ENCODE measurements at regions not wholly inside any gene's neighbourhood (a gene's known extent, or its start where the extent isn't known, plus 50 kb on each side); places are given as distances from the start of the nearest gene placed in this dataset.

DNA sequence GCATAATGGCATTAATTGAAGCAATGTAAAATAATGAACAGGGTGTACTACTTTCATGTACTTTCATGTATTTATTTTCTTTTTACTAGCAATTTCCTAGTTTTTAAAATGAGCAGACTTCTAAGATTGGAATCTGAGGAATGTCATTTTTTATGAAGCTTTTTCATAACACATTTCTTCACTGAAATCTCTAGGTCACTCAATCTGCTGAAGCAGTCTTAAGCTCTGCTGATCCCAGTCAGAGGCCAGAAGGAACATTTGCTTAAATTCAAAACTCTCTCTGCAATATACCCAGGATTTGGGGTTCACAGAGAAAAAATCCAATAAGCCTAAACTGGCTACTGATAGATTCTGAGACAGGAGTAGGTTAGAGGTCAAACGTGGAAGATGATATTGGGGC, 73.6 kb upstream of the CNTN1 start:
- no peak for DNase-seq

DNA sequence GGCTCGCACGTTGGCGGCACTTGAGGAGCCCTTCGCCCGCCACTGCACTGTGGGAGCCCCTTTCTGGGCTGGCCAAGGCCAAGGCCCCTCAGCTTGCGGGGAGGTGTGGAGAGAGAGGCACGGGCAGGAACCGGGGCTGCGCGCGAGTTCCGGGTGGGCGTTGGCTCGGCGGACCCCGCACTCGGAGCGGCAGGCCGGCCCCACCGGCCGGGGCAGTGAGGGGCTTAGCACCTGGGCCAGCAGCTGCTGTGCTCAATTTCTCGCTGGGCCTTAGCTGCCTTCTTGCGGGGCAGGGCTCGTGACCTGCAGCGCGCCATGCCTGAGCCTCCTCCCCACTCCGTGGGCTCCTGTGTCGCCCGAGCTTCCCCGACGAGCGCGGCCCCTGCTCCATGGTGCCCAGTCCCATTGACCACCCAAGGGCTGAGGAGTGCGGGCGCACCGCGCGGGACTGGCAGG, 71.6 kb upstream of the CNTN1 start:
- no peak for DNase-seq

DNA sequence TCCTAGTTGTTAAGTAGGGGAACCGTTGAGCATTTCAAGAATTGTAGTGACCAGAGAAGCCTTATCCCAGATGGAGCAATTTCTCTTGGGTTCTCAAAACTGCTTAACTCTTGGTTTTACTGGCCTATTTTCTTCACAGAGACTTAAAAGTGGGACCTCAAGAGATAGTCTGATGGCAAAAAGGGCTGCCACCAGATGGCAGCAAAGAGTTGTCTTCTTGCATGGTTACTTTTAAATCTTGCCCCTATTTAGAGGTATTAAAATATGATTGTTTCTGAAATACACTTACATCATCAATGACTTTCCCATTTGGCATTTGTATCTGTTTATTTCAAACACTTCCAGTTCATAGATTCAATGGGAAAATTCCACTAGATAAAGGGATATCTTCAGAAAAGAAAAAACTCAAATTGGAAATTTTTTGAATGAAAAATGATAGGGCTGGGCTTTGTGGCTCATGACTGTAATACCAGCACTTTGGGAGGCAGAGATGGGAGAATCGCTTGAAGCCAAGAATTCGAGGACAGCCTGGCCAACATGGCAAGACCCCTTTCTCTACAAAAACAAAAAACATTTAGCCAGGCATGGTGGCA, 69.9 kb upstream of the CNTN1 start:
- DNase-seq = peak; percentile 39 to 74 (median 71)

DNA sequence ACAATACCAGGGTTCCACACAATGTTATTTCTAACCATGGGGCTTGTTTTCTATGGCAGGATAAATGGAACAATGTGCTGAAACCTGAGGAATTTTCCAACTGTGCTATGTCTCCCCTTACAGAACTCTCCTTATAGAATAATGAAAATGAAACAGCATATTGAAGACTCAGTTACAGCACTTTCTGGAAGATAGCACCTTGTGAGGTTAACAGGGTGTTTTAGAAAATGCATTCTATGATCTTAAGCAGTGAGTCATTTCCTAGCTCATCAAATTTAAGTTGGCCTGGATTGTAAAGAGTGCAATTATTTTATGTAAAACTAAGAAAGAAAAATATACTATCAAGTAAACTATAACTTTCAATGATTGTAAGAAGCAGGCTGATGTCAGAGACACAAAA, 60.1 kb upstream of the CNTN1 start:
- DNase-seq = no peak

DNA sequence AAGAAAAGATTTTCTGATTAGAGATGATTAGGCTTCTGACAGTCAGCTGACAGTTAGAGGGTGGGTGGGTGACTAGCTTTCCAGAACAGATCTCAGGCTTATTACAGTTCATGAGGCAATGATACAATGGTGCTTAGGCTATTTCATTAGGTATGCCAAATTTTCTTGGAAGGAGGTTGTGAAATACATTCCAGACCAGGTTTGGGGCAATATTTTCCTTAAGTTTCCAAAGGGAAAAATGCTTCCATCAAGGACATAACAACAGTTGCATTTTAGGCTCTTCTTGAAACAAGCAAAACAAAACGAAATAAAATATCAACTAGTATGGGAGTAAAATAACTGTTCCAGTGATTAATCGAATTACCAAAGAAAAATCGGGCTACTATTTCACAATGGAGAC, 59.3 kb upstream of the CNTN1 start:
- peak in 1 of 3 donors; percentile 26 for DNase-seq

DNA sequence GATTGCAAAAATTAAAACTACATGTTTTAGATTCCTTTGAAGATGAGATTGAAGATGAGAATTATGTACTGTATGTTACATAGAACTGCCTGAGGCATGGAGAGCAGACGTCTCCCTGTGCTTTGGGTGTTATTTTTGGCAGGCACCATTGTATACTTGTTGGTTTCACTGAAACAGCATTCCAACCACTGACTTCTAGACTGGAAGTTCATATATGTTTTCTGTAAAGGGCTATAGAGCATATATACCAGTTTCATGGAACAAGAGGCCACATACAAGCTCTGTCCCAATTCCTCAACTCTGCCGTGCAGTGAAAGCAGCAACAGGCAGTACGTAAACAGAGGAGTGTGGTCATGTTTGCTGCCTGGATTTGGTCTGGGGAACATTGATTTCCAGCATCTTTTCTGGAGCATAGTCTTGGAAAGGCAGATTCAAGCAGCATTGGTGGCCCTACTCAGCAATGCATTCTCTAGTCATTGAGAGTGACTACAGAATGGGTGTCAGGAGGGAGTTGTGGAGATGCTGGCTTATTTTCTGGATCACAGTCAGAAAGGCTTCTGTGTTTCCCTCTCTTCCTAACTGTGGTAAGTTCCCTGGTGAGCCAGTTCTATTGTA, 57.6 kb upstream of the CNTN1 start:
- DNase-seq = peak in 1 of 3 donors; percentile 28

DNA sequence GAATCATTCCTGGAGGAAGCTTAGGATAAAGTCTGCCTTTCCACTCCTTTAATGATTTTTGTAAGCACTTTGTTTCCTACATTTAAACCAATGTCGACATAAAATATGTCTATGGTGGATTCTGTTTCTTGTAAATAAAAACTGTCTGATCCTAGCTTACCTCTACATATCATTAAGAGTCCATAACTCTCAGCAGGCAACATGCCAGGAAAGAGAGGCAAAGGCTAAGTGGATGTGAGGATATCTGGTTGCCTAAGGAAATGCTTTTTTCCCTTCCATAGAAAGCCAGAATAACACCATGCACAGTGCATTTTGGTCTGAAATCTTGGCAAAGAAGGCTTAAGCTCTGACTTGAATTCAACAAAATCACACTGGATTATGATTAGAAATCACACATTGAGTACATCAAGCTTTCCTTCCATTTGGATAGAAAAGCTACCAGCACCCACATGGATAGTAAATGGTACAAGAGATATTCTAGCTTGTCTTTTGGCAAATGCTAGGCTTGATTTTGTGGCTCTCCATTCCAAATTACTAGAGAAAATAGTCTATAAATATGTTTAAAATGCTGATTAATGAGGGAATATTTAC, 57.0 kb upstream of the CNTN1 start:
- DNase-seq = no peak

All from muscle of back (tissue), 3 donors.